ENCODE measurements at regions not wholly inside any gene's neighbourhood (a gene's known extent, or its start where the extent isn't known, plus 50 kb on each side); places are given as distances from the start of the nearest gene placed in this dataset.

- TF ChIP-seq SUZ12 (IDR thresholded peaks at IDR 0.05; ENCODE audit: extremely low read depth, insufficient read depth, insufficient read length) (no peak), ZNF274 (IDR thresholded peaks at IDR 0.05; ENCODE audit: low read depth, low read length) (no peak), YY1 (IDR thresholded peaks at IDR 0.05; ENCODE audit: insufficient read depth, insufficient read length) (no peak)
- H3K9ac ChIP-seq (ENCODE audit: insufficient read length, low read depth), result no peak overlapping the region
Observed at GRCh38 chr5:66459728-66460127, 136.5 kb upstream of the MAST4 start.

GRCh38 chr5:66467564-66467963, 128.6 kb upstream of the MAST4 start:
- TF ChIP-seq ZNF274 (IDR thresholded peaks at IDR 0.05; ENCODE audit: low read depth, low read length) (no peak), SUZ12 (IDR thresholded peaks at IDR 0.05; ENCODE audit: extremely low read depth, insufficient read depth, insufficient read length) (no peak), YY1 (IDR thresholded peaks at IDR 0.05; ENCODE audit: insufficient read depth, insufficient read length) (no peak)
- Histone ChIP-seq H3K9me3 (ENCODE audit: insufficient read depth, low read length) (peaks cover 66% of the 10 kb centered on the region), H3K27me3 (ENCODE audit: insufficient read depth, insufficient read length) (no peaks in the 10 kb centered on the region), H3K4me3 (ENCODE audit: insufficient read length, low read depth) (no peak overlapping the region), H3K36me3 (ENCODE audit: insufficient read depth, insufficient read length, low read length) (no peaks in the 10 kb centered on the region), H3K9ac (ENCODE audit: insufficient read length, low read depth) (no peak overlapping the region), H3K4me1 (ENCODE audit: insufficient read depth, insufficient read length) (no peaks in the 10 kb centered on the region)
- DNase-seq (ENCODE audit: low read depth, low spot score), result no peak

More at GRCh38 chr5:66459728-66460127, 136.5 kb upstream of the MAST4 start:
- no peak for DNase-seq (ENCODE audit: low read depth, low spot score)
- no peak overlapping the region for H3K4me3 ChIP-seq (ENCODE audit: insufficient read length, low read depth)
- H3K4me1 ChIP-seq (ENCODE audit: insufficient read depth, insufficient read length), result no peaks in the 10 kb centered on the region
- no peaks in the 10 kb centered on the region for H3K36me3 ChIP-seq (ENCODE audit: insufficient read depth, insufficient read length, low read length)
- no peaks in the 10 kb centered on the region for H3K27me3 ChIP-seq (ENCODE audit: insufficient read depth, insufficient read length)
- H3K9me3 ChIP-seq (ENCODE audit: insufficient read depth, low read length), result peaks cover 12% of the 10 kb centered on the region; the same call in 1 of the 2 replicates

- Histone ChIP-seq H3K4me3 (ENCODE audit: insufficient read length, low read depth) (no peak overlapping the region), H3K9me3 (ENCODE audit: insufficient read depth, low read length) (peaks cover 60% of the 10 kb centered on the region), H3K36me3 (ENCODE audit: insufficient read depth, insufficient read length, low read length) (no peaks in the 10 kb centered on the region), H3K9ac (ENCODE audit: insufficient read length, low read depth) (no peak overlapping the region), H3K4me1 (ENCODE audit: insufficient read depth, insufficient read length) (no peaks in the 10 kb centered on the region), H3K27me3 (ENCODE audit: insufficient read depth, insufficient read length) (no peaks in the 10 kb centered on the region)
- DNase-seq (ENCODE audit: low read depth, low spot score), result no peak
- TF ChIP-seq ZNF274 (IDR thresholded peaks at IDR 0.05; ENCODE audit: low read depth, low read length) (no peak), SUZ12 (IDR thresholded peaks at IDR 0.05; ENCODE audit: extremely low read depth, insufficient read depth, insufficient read length) (no peak), YY1 (IDR thresholded peaks at IDR 0.05; ENCODE audit: insufficient read depth, insufficient read length) (no peak)
Observed at GRCh38 chr5:66469684-66470083, 126.5 kb upstream of the MAST4 start.

- Histone ChIP-seq H3K4me1 (ENCODE audit: insufficient read depth, insufficient read length) (no peaks in the 10 kb centered on the region), H3K27me3 (ENCODE audit: insufficient read depth, insufficient read length) (no peaks in the 10 kb centered on the region), H3K9ac (ENCODE audit: insufficient read length, low read depth) (no peak overlapping the region), H3K4me3 (ENCODE audit: insufficient read length, low read depth) (no peak overlapping the region), H3K36me3 (ENCODE audit: insufficient read depth, insufficient read length, low read length) (no peaks in the 10 kb centered on the region), H3K9me3 (ENCODE audit: insufficient read depth, low read length) (peaks cover 53% of the 10 kb centered on the region)
- TF ChIP-seq YY1 (IDR thresholded peaks at IDR 0.05; ENCODE audit: insufficient read depth, insufficient read length) (no peak), ZNF274 (IDR thresholded peaks at IDR 0.05; ENCODE audit: low read depth, low read length) (no peak), SUZ12 (IDR thresholded peaks at IDR 0.05; ENCODE audit: extremely low read depth, insufficient read depth, insufficient read length) (no peak)
- no peak for DNase-seq (ENCODE audit: low read depth, low spot score)
Observed at GRCh38 chr5:66472010-66472409, 124.2 kb upstream of the MAST4 start.

- TF ChIP-seq YY1 (IDR thresholded peaks at IDR 0.05; ENCODE audit: insufficient read depth, insufficient read length) (no peak), SUZ12 (IDR thresholded peaks at IDR 0.05; ENCODE audit: extremely low read depth, insufficient read depth, insufficient read length) (no peak), ZNF274 (IDR thresholded peaks at IDR 0.05; ENCODE audit: low read depth, low read length) (no peak)
- peak; percentile 16 for DNase-seq (ENCODE audit: low read depth, low spot score)
- no peak overlapping the region for H3K4me3 ChIP-seq (ENCODE audit: insufficient read length, low read depth)
- H3K9ac ChIP-seq (ENCODE audit: insufficient read length, low read depth), result peak overlapping the region; percentile 50
- peaks cover 21% of the 10 kb centered on the region for H3K9me3 ChIP-seq (ENCODE audit: insufficient read depth, low read length)
- H3K36me3 ChIP-seq (ENCODE audit: insufficient read depth, insufficient read length, low read length), result no peaks in the 10 kb centered on the region
- H3K27me3 ChIP-seq (ENCODE audit: insufficient read depth, insufficient read length), result no peaks in the 10 kb centered on the region
- H3K4me1 ChIP-seq (ENCODE audit: insufficient read depth, insufficient read length), result no peaks in the 10 kb centered on the region
Observed at GRCh38 chr5:66475731-66476130, 120.5 kb upstream of the MAST4 start.

- Histone ChIP-seq H3K27me3 (ENCODE audit: insufficient read depth, insufficient read length) (no peaks in the 10 kb centered on the region), H3K36me3 (ENCODE audit: insufficient read depth, insufficient read length, low read length) (no peaks in the 10 kb centered on the region), H3K9me3 (ENCODE audit: insufficient read depth, low read length) (peaks cover 12% of the 10 kb centered on the region; the same call in 1 of the 2 replicates), H3K4me3 (ENCODE audit: insufficient read length, low read depth) (no peak overlapping the region), H3K4me1 (ENCODE audit: insufficient read depth, insufficient read length) (no peaks in the 10 kb centered on the region), H3K9ac (ENCODE audit: insufficient read length, low read depth) (no peak overlapping the region)
- DNase-seq (ENCODE audit: low read depth, low spot score), result no peak
- no peak for TF ChIP-seq YY1 (IDR thresholded peaks at IDR 0.05; ENCODE audit: insufficient read depth, insufficient read length)
- no peak for TF ChIP-seq ZNF274 (IDR thresholded peaks at IDR 0.05; ENCODE audit: low read depth, low read length)
- TF ChIP-seq SUZ12 (IDR thresholded peaks at IDR 0.05; ENCODE audit: extremely low read depth, insufficient read depth, insufficient read length), result no peak
Observed at GRCh38 chr5:66477596-66477995, 118.6 kb upstream of the MAST4 start.

- TF ChIP-seq ZNF274 (IDR thresholded peaks at IDR 0.05; ENCODE audit: low read depth, low read length) (no peak), SUZ12 (IDR thresholded peaks at IDR 0.05; ENCODE audit: extremely low read depth, insufficient read depth, insufficient read length) (no peak), YY1 (IDR thresholded peaks at IDR 0.05; ENCODE audit: insufficient read depth, insufficient read length) (no peak)
- DNase-seq (ENCODE audit: low read depth, low spot score), result no peak
- H3K9ac ChIP-seq (ENCODE audit: insufficient read length, low read depth), result no peak overlapping the region
- no peaks in the 10 kb centered on the region for H3K9me3 ChIP-seq (ENCODE audit: insufficient read depth, low read length)
- no peaks in the 10 kb centered on the region for H3K36me3 ChIP-seq (ENCODE audit: insufficient read depth, insufficient read length, low read length)
- no peaks in the 10 kb centered on the region for H3K4me1 ChIP-seq (ENCODE audit: insufficient read depth, insufficient read length)
- H3K27me3 ChIP-seq (ENCODE audit: insufficient read depth, insufficient read length), result no peaks in the 10 kb centered on the region
- no peak overlapping the region for H3K4me3 ChIP-seq (ENCODE audit: insufficient read length, low read depth)
Observed at GRCh38 chr5:66494437-66494836, 101.8 kb upstream of the MAST4 start.
